Vagina (tissue), 2 donors: ENCODE measurements at regions not wholly inside any gene's neighbourhood (a gene's known extent, or its start where the extent isn't known, plus 50 kb on each side); places are given as distances from the start of the nearest gene placed in this dataset.

Experiments used
- DNase-seq, 2 donors: peaks; one replicate each; pipeline ENCODE4 v3.0.0-alpha.2; 2017; ENCODE audit errors: extremely low spot score in 2 of 2
- H3K27ac ChIP-seq: fragments of 200-600 bp; sonication (generic); one replicate; pipeline ENCODE4 v1.5.1; 2019
- H3K27me3 ChIP-seq: fragments of 200-600 bp; sonication (generic); one replicate; pipeline ENCODE4 v1.5.1; 2019
- H3K36me3 ChIP-seq, 2 donors: fragments of 200-600 bp; sonication (generic); one replicate each; pipeline ENCODE4 v1.5.1; 2017 to 2019
- H3K4me1 ChIP-seq: fragments of 200-600 bp; sonication (generic); one replicate; pipeline ENCODE4 v1.5.1; 2019
- H3K4me3 ChIP-seq, 2 donors: fragments of 200-600 bp; sonication (generic); 1 replicate in 1 of 2; 2 replicates in 1 of 2; pipeline ENCODE4 v1.5.1; 2016 to 2019
- H3K9me3 ChIP-seq: fragments of 200-600 bp; sonication (generic); one replicate; pipeline ENCODE4 v1.5.1; 2019
- CTCF ChIP-seq, 3 experiments: fragments of 450-650 bp in 2 of 3; fragments of 200-600 bp in 1 of 3; sonication (generic) in 1 of 3; IDR thresholded peaks; one replicate each; pipeline ENCODE4 v1.5.1; 2017 to 2019; ENCODE audit warnings: antibody characterized with exemption in 3 of 3, mild to moderate bottlenecking in 2 of 3, moderate library complexity in 2 of 3
- POLR2A ChIP-seq, 2 donors: fragments of 450-650 bp; IDR thresholded peaks; one replicate each; pipeline ENCODE4 v1.6.1; 2017; ENCODE audit warnings: antibody characterized with exemption in 2 of 2, mild to moderate bottlenecking in 2 of 2, moderate library complexity in 2 of 2
- POLR2AphosphoS5 ChIP-seq, 2 donors: sonication (generic); formaldehyde crosslinking; IDR thresholded peaks; one replicate each; pipeline ENCODE4 v1.9.0; 2017; ENCODE audit warnings: antibody characterized with exemption in 2 of 2, mild to moderate bottlenecking in 2 of 2, low read depth in 1 of 2; ENCODE audit not compliant: insufficient read depth in 1 of 2
- intact Hi-C: fragments of 100-400 bp; cut with DNase I; formaldehyde crosslinking; loops from one replicate; pipeline ENCODE4 v1.15.1; 2023

DNA sequence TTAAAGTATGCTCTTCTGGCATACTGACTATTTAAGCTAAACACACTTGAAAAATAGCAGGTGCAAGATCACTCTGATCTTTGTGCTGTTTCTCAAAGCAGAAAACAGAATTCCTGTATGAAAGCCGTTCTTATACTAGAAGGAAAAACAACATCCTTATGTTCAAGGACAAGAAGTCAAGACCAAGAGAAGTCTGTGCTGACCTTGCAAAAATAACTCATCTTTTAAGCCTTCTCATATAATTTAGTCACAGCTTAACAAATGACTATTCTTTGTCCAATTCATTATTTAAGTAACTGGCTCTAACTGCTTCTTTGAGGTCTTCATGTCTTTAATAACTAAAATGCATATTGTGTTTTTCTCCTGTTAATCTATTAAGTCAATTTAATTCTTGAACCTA lies 2750.2 kb upstream of the PCDH20 start:
- Histone ChIP-seq H3K4me3 (no peak overlapping the region), H3K9me3 (no peaks in the 10 kb centered on the region), H3K27me3 (no peaks in the 10 kb centered on the region), H3K36me3 (no peaks in the 10 kb centered on the region), H3K4me1 (no peaks in the 10 kb centered on the region), H3K27ac (no peak overlapping the region)
- intact Hi-C loops = no loop called here
- no peak for DNase-seq
- TF ChIP-seq POLR2A (IDR thresholded peaks at IDR 0.05) (no peak), POLR2AphosphoS5 (IDR thresholded peaks at IDR 0.05; ENCODE audit: insufficient read depth in 1 of 2, low read depth in 1 of 2) (no peak), CTCF (IDR thresholded peaks at IDR 0.05) (no peak)

DNA sequence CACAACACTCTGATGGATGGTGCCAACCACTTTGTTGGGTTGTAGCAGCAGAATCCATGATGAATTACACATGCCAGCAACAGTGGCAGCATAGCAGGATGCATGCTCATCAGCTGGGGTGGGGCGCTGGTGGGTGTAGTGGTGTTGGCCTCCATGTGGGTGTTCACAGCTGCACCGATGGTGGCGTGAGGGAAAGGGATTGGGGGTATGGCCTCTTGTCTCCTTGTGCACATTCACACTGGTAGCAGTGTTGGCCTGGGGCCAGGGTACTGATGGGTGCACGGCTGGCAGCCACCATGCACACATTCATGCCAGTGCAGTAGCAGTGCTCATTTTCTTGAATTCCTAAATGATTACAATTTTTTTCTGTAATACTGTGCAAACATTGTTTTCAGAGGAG lies 2748.8 kb upstream of the PCDH20 start:
- no peak overlapping the region for H3K4me3 ChIP-seq
- TF ChIP-seq POLR2AphosphoS5 (IDR thresholded peaks at IDR 0.05; ENCODE audit: insufficient read depth in 1 of 2, low read depth in 1 of 2) = no peak
- no peak for TF ChIP-seq CTCF (IDR thresholded peaks at IDR 0.05)
- H3K9me3 ChIP-seq = no peaks in the 10 kb centered on the region
- intact Hi-C loops = no loop called here
- H3K4me1 ChIP-seq = no peaks in the 10 kb centered on the region
- no peaks in the 10 kb centered on the region for H3K27me3 ChIP-seq
- no peak overlapping the region for H3K27ac ChIP-seq
- no peak for DNase-seq
- no peaks in the 10 kb centered on the region for H3K36me3 ChIP-seq

DNA sequence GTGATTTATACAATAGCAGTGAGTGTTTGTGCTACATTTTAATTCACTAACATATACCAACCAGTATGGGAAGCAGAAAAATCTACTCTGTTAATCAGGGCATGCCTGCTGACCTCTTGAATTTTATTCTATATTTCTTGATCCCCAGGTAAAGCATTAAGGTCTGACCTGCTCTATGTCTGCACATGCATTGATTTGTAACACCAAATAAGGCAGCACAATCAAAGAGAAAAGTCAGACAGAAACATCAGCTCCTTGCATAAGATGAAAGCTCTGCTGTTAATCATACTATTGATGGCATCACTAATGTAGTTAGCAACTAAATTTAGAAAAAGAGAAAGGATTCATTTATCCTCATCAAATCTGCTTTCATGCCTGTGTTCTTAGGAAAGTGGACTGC lies 2744.8 kb upstream of the PCDH20 start:
- H3K4me3 ChIP-seq = no peak overlapping the region
- intact Hi-C loops = no loop called here
- TF ChIP-seq POLR2AphosphoS5 (IDR thresholded peaks at IDR 0.05; ENCODE audit: insufficient read depth in 1 of 2, low read depth in 1 of 2) (no peak), POLR2A (IDR thresholded peaks at IDR 0.05) (no peak), CTCF (IDR thresholded peaks at IDR 0.05) (no peak)
- no peak for DNase-seq
- no peaks in the 10 kb centered on the region for H3K4me1 ChIP-seq
- no peak overlapping the region for H3K27ac ChIP-seq
- no peaks in the 10 kb centered on the region for H3K36me3 ChIP-seq
- H3K27me3 ChIP-seq = no peaks in the 10 kb centered on the region
- no peaks in the 10 kb centered on the region for H3K9me3 ChIP-seq

DNA sequence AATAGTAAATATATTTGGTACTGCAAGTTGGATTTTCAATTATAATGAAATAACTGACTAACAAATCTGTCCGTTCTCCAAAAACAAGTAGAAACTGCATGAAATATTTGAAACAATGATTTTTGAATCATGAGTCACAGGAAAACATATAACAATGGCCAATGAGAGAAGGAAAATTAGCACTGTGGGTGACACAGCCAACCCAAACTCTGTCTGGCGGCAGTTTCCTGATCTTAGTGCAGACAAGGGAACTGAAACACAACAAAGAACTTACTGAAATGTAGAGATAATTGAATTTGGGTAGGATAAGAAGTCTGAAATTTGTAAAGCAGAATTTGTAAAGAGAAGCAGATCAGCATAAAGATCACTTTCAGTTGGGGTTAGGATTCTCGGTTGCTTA lies 2743.3 kb upstream of the PCDH20 start:
- DNase-seq = no peak
- Histone ChIP-seq H3K27ac (no peak overlapping the region), H3K36me3 (no peaks in the 10 kb centered on the region), H3K4me1 (no peaks in the 10 kb centered on the region), H3K4me3 (no peak overlapping the region), H3K27me3 (no peaks in the 10 kb centered on the region), H3K9me3 (no peaks in the 10 kb centered on the region)
- intact Hi-C loops = no loop called here
- TF ChIP-seq CTCF (IDR thresholded peaks at IDR 0.05) (no peak), POLR2A (IDR thresholded peaks at IDR 0.05) (no peak), POLR2AphosphoS5 (IDR thresholded peaks at IDR 0.05; ENCODE audit: insufficient read depth in 1 of 2, low read depth in 1 of 2) (no peak)

GRCh38 chr13:64154514-64154913 lies 2738.9 kb upstream of the PCDH20 start:
- no peak overlapping the region for H3K4me3 ChIP-seq
- H3K36me3 ChIP-seq = no peaks in the 10 kb centered on the region
- no peak overlapping the region for H3K27ac ChIP-seq
- TF ChIP-seq POLR2A (IDR thresholded peaks at IDR 0.05) (no peak), POLR2AphosphoS5 (IDR thresholded peaks at IDR 0.05; ENCODE audit: insufficient read depth in 1 of 2, low read depth in 1 of 2) (no peak), CTCF (IDR thresholded peaks at IDR 0.05) (no peak)
- H3K9me3 ChIP-seq = no peaks in the 10 kb centered on the region
- intact Hi-C loops = no loop called here
- DNase-seq = no peak
- no peaks in the 10 kb centered on the region for H3K27me3 ChIP-seq
- no peaks in the 10 kb centered on the region for H3K4me1 ChIP-seq
